ENCODE measurements at regions not wholly inside any gene's neighbourhood (a gene's known extent, or its start where the extent isn't known, plus 50 kb on each side); places are given as distances from the start of the nearest gene placed in this dataset.
"Not testable (repeated sequence)": the region's sequence is repeated elsewhere in the genome, so short reads cannot be mapped to it uniquely, and the experiment has no call there.

DNA sequence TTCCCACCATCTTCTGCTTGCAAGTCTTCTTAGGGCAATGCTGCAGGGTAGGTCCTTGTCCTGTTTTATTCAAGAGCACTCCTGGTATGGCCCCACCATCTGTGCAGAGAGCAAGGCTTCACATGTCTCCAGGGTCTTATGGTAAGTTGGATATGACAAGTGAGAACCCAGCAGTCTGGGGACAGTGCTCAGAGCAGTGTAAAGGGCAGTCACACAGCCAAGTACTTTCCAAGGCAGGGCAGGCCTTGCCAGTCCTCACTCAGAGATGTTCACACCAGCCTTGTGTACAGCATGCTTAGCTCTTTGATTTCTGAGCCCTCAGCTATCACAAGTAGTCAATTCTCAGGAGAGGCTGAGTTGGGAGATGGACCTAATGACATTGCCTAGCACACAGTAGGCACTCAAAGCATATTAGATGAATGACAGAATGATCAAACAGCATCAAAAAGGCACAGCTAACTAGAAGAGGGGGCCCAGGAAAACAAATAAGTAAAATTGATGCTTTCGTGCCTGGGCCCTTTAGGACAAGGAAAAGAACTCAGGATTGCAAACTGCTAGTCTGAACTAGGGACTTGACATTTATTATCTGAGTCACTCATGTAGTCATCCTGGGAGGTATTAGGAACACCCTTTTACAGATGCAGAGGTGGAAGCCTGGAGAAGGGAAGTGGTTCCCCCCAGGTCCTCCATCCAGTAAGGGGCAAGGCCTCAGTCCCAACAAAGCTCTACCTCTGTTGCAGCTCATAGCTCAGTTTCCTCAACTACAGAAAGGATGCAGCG is 86.7 kb upstream of the CTAGE1 start:
- DNase-seq: no peak

GRCh38 chr18:22505141-22505591 is 87.5 kb upstream of the CTAGE1 start:
- DNase-seq: peak; percentile 57

GRCh38 chr18:22507055-22507454 is 89.3 kb upstream of the CTAGE1 start:
- no peak for DNase-seq

- no peak for DNase-seq
These were observed 91.7 kb upstream of the CTAGE1 start for GRCh38 chr18:22509423-22509822.

GRCh38 chr18:22510697-22511096 is 93.0 kb upstream of the CTAGE1 start:
- no peak for DNase-seq

DNA sequence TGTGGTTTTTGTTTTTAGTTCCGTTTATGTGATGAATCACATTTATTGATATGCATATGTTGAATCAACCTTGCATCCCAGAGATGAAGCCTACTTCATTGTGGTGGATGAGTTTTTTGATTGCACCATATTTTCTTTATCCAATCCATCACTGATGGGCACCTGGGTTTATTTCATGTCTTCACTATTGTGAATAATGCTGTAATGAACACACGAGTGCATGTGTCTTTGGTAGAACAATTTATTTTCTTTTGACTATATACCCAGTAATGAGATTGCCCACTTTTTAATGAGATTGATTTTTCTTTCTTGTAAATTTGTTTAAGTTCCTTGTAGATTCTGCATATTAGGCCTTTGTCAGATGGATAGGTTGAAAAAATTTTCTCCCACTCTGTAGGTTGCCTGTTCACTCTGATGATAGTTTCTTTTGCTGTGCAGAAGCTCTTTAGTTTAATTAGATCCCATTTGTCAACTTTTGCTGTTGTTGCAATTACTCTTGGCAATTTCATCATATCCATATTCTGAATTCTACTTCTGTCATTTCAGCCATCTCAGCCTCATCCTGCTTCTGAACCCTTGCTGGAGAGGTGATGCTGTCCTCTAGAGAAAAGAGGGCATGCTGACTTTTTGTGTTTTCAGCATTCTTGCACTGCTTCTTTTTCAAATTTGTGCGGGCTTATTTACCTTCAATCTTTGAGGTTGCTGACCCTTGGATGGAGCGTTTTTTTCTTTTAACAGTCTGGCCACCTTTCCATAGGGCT is 96.2 kb upstream of the CTAGE1 start:
- no peak for DNase-seq

DNA sequence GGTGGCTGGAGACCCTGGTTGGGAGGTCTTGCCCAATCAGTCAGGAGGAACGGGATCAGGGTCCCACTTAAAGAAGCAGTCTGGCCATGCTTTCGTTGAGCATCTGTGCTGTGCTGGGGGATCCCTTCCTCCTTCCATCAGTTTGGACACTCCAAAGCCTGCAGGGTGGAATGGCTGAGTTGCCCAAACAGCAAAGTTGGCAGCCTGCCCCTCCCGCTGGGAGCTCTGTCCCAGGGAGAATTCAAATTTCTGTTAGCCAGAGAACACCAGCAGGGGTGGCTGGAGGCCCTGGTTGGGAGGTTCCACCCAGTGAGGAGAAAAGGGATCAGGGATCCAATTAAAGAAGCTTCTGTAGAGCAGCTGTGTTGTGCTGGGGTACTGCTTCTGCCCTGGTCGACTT is 96.9 kb upstream of the CTAGE1 start:
- no peak for DNase-seq

DNA sequence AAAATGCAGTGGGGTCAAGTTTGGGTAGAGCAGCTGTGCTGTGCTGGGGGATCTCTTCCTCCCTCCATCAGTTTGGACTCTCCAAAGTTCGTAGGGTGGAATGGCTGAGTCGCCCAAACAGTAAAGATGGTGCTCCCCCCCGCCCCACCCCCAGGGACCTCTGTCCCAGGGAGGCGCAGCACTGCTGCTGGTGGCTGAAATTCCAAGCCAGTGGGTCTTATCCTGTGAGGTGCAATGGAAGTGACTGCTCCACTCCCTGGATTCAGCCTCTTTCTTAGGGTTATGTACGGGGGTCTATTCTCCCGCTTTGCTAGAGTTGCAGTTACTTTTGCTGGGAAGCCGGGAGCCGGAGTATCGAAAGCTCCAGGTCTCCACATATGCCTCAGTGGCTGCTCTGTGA is 97.5 kb upstream of the CTAGE1 start:
- no peak for DNase-seq

GRCh38 chr18:22517356-22517755 is 99.6 kb upstream of the CTAGE1 start:
- DNase-seq: no peak

DNA sequence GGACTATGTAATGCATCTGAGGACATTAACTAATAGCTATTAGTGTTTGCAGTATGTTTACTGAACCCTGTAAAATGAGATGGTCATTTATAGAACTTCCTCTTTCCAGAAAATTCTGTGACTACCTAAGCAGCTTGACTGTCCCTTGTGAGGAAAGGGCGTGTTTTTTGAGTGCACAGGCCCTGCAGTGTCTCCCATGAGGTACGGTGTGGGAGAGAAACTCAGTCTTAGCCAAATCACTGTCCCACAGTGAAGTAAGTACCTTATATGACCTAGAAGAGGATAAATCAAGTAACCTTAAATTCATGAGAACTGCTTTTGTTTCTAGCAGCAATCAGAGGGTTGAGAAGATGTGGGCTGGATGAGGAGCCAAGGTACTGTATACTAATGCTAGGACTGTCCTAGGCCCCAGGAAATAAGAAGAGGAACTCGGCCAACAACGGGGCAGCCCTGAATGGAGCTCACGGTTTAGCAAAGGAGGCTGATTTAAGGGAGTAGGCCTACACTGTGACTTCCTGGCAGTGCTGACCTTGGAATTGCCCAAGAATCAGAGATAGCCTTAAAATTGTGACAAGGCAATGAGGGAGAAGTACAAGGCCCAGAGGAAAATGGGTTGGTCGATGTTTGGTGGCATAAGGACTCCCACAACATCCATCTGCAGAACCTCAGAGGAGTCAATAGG is 103.5 kb upstream of the CTAGE1 start:
- DNase-seq: no peak

- DNase-seq: no peak
These were observed 105.8 kb upstream of the CTAGE1 start for GRCh38 chr18:22523481-22523880.

GRCh38 chr18:22524783-22525182 is 107.1 kb upstream of the CTAGE1 start:
- no peak for DNase-seq

- DNase-seq: no peak
These were observed 107.6 kb upstream of the CTAGE1 start for GRCh38 chr18:22525313-22525712.

DNA sequence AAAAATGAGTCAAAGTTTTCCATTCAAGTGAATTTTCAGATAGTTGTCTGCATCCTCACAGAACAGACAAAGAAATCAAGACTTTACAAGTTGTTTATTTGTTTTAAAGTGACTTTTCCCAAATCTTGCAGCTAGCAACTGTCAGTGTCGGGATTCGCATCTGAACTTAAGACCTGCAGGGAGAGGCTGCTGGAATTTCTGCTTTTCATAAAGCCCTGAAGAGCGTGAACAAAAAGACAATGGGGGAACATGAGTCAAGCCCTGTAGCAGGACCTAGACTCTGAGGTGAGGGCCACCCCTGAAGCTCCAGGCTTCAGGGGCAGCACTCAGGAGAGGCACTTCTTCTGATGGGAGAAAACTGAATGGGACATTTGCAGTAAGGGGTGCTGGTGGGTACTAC is 108.2 kb upstream of the CTAGE1 start:
- no peak for DNase-seq

DNA sequence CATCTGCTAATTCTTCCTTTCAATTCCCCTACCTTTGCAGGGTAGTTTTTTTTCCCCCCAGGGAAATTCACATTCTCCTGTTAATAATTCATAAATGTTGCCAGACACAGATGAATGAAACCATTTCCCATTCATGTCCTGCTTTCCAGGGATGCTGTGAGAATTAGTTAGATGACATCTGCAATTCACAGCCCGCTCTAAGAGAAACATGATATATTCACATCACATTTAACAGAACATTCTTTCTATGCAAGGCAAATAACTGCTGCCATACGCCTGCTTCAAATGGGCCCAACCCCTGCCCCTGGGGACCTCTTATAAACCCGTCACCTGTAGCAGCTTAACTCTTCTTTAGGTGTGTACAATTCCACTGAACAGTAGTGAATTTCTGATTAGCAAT is 110.6 kb upstream of the CTAGE1 start:
- DNase-seq: no peak

- DNase-seq: not testable (repeated sequence)
These were observed 117.0 kb upstream of the CTAGE1 start for GRCh38 chr18:22534706-22535105.

GRCh38 chr18:22536558-22536957 is 118.8 kb upstream of the CTAGE1 start:
- DNase-seq: no peak

DNA sequence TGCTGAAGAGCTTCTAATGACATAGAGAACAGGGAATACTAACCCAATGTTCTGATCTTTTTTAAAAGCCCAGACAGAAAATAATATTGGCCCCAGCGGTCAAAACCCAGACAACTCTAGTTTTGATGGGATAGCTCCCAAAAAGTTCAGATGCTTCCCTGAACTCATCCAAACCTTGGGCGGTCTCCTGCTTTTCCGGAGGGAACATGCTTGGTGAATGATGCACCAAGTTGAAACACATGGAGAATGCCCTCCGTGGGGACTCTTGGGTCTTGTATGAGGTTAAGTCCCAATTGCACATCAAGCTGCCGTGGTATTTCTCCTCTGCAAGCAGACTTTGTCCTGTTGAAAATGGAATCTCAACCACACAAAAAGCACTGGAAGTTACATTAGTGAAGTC is 120.7 kb upstream of the CTAGE1 start:
- no peak for DNase-seq

- no peak for DNase-seq
These were observed 121.5 kb upstream of the CTAGE1 start for GRCh38 chr18:22539051-22539765.

GRCh38 chr18:22541232-22541631 is 123.5 kb upstream of the CTAGE1 start:
- no peak for DNase-seq

GRCh38 chr18:22542406-22542835 is 124.7 kb upstream of the CTAGE1 start:
- no peak for DNase-seq

DNA sequence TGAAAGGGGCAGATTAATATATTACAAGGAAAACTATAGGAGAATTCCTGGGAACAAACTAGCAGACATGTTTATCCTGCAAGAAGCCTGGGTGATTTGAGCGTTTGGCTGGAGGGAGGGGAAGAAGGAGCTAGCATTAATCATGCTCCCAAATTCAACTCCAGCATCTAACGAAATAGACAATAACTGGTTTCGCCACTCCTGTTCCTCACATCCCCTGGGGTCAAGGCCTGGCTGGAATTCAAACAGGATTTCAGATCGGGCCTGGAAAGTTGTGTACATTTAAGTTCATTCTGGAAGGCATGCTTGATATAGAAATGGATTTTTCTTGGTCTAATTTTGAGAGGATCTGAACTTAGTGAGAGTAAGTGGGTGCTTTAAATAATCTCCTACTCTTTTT is 126.1 kb upstream of the CTAGE1 start:
- DNase-seq: no peak

GRCh38 chr18:22544626-22545025 is 126.9 kb upstream of the CTAGE1 start:
- DNase-seq: no peak

Measured in dermis blood vessel endothelial cell (primary cell).